ENCODE measurements at regions not wholly inside any gene's neighbourhood (a gene's known extent, or its start where the extent isn't known, plus 50 kb on each side); places are given as distances from the start of the nearest gene placed in this dataset.

- no peak for TF ChIP-seq POLR2AphosphoS5 (IDR thresholded peaks at IDR 0.05; ENCODE audit: low read depth)
- TF ChIP-seq STAT1 (IDR thresholded peaks at IDR 0.05; ENCODE audit: unreplicated experiment) = no peak
- TF ChIP-seq ZNF114 (CRISPR knock-in tag; IDR thresholded peaks at IDR 0.05) = no peak
- TF ChIP-seq CREB1 (CRISPR knock-in tag; IDR thresholded peaks at IDR 0.05; ENCODE audit: low read depth) = no peak
- TF ChIP-seq JUNB (IDR thresholded peaks at IDR 0.05; ENCODE audit: unreplicated experiment) = no peak
- TF ChIP-seq EZH2phosphoT487 (IDR thresholded peaks at IDR 0.05; ENCODE audit: unreplicated experiment) = no peak
- TF ChIP-seq REST (IDR thresholded peaks at IDR 0.05; ENCODE audit: unreplicated experiment) = no peak
- Histone ChIP-seq H3K4me3 (no peak overlapping the region), H3K4me1 (ENCODE audit: insufficient read depth) (no peaks in the 10 kb centered on the region), H3K79me2 (replicated peaks; ENCODE audit: insufficient read depth) (no peaks in the 10 kb centered on the region), H3K9me2 (ENCODE audit: insufficient read depth) (no peaks in the 10 kb centered on the region), H4K20me1 (replicated peaks; ENCODE audit: insufficient read depth) (no peaks in the 10 kb centered on the region), H3K27me3 (ENCODE audit: insufficient read depth) (no peaks in the 10 kb centered on the region; the same call in 1 of the 2 replicates), H3K36me3 (ENCODE audit: insufficient read depth) (no peaks in the 10 kb centered on the region), H3K4me2 (no peak overlapping the region), H3K27ac (ENCODE audit: low read depth) (no peak overlapping the region), H2AFZ (no peak overlapping the region), H3F3A (replicated peaks; ENCODE audit: low read depth) (no peaks in the 10 kb centered on the region)
- H3K27me3 Mint-ChIP-seq (ENCODE audit: insufficient read depth, low read depth, poor library complexity) = no peaks in the 10 kb centered on the region
- no peak overlapping the region for H3K27ac Mint-ChIP-seq
- no peaks in the 10 kb centered on the region for H3K36me3 Mint-ChIP-seq (ENCODE audit: low read depth)
- H3K4me1 Mint-ChIP-seq = no peaks in the 10 kb centered on the region
- no peak for DNase-seq (ENCODE audit: low spot score)
- no peaks in the 10 kb centered on the region; the same call in 2 of the 3 replicates for H3K9me3 Mint-ChIP-seq
- no peak for ATAC-seq
- H3K4me3 Mint-ChIP-seq = no peak overlapping the region
Measured at GRCh38 chr9:38257626-38258215, 134.8 kb upstream of the ALDH1B1 start.

- Histone ChIP-seq H3K79me2 (replicated peaks; ENCODE audit: insufficient read depth) (no peaks in the 10 kb centered on the region), H2AFZ (no peak overlapping the region), H3K4me2 (no peak overlapping the region), H3K36me3 (ENCODE audit: insufficient read depth) (no peaks in the 10 kb centered on the region), H3F3A (replicated peaks; ENCODE audit: low read depth) (no peaks in the 10 kb centered on the region), H3K27me3 (ENCODE audit: insufficient read depth) (no peaks in the 10 kb centered on the region; the same call in 1 of the 2 replicates), H3K4me1 (ENCODE audit: insufficient read depth) (no peaks in the 10 kb centered on the region), H3K9me2 (ENCODE audit: insufficient read depth) (no peaks in the 10 kb centered on the region), H3K27ac (ENCODE audit: low read depth) (no peak overlapping the region), H3K4me3 (no peak overlapping the region), H4K20me1 (replicated peaks; ENCODE audit: insufficient read depth) (no peaks in the 10 kb centered on the region)
- no peaks in the 10 kb centered on the region; the same call in 2 of the 3 replicates for H3K9me3 Mint-ChIP-seq
- H3K27ac Mint-ChIP-seq = no peak overlapping the region
- H3K4me3 Mint-ChIP-seq = no peak overlapping the region
- ATAC-seq = no peak
- H3K36me3 Mint-ChIP-seq (ENCODE audit: low read depth) = no peaks in the 10 kb centered on the region
- H3K4me1 Mint-ChIP-seq = no peaks in the 10 kb centered on the region
- DNase-seq (ENCODE audit: low spot score) = no peak
- no peak for TF ChIP-seq CTCF (conservative IDR thresholded peaks at IDR 0.05; ENCODE audit: low read depth in 2 of 2)
- TF ChIP-seq STAT1 (IDR thresholded peaks at IDR 0.05; ENCODE audit: unreplicated experiment) = no peak
- no peak for TF ChIP-seq NANOG (IDR thresholded peaks at IDR 0.05; ENCODE audit: borderline replicate concordance)
- TF ChIP-seq ETS1 (IDR thresholded peaks at IDR 0.05) = no peak
- TF ChIP-seq EZH2phosphoT487 (IDR thresholded peaks at IDR 0.05; ENCODE audit: unreplicated experiment) = no peak
- H3K27me3 Mint-ChIP-seq (ENCODE audit: insufficient read depth, low read depth, poor library complexity) = no peaks in the 10 kb centered on the region
Measured at GRCh38 chr9:38256461-38256860, 136.0 kb upstream of the ALDH1B1 start.

All from GM23338 (cell line).